ENCODE measurements at regions not wholly inside any gene's neighbourhood (a gene's known extent, or its start where the extent isn't known, plus 50 kb on each side); places are given as distances from the start of the nearest gene placed in this dataset.

- TF ChIP-seq ATF3 (IDR thresholded peaks at IDR 0.05; ENCODE audit: insufficient read depth, low read depth, low read length) (no peak), GABPA (IDR thresholded peaks at IDR 0.05; ENCODE audit: borderline replicate concordance, insufficient read depth, low read length) (no peak), SUZ12 (IDR thresholded peaks at IDR 0.05; ENCODE audit: low read length) (no peak), ZNF274 (IDR thresholded peaks at IDR 0.05; ENCODE audit: borderline replicate concordance, extremely low read depth, low read length) (no peak), FOSL1 (IDR thresholded peaks at IDR 0.05; ENCODE audit: insufficient read depth, low read depth, low read length) (no peak), POLR2A (IDR thresholded peaks at IDR 0.05; ENCODE audit: control extremely low read depth in 1 of 2, low read depth in 2 of 2, low read length in 2 of 2) (no peak)
- TF ChIP-seq, protein P1, sequence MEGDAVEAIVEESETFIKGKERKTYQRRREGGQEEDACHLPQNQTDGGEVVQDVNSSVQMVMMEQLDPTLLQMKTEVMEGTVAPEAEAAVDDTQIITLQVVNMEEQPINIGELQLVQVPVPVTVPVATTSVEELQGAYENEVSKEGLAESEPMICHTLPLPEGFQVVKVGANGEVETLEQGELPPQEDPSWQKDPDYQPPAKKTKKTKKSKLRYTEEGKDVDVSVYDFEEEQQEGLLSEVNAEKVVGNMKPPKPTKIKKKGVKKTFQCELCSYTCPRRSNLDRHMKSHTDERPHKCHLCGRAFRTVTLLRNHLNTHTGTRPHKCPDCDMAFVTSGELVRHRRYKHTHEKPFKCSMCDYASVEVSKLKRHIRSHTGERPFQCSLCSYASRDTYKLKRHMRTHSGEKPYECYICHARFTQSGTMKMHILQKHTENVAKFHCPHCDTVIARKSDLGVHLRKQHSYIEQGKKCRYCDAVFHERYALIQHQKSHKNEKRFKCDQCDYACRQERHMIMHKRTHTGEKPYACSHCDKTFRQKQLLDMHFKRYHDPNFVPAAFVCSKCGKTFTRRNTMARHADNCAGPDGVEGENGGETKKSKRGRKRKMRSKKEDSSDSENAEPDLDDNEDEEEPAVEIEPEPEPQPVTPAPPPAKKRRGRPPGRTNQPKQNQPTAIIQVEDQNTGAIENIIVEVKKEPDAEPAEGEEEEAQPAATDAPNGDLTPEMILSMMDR (IDR thresholded peaks at IDR 0.05; ENCODE audit: control extremely low read depth in 1 of 3, insufficient read depth in 1 of 3, low read depth in 1 of 3, low read length in 3 of 3) = no peak
- TF ChIP-seq, protein P2, sequence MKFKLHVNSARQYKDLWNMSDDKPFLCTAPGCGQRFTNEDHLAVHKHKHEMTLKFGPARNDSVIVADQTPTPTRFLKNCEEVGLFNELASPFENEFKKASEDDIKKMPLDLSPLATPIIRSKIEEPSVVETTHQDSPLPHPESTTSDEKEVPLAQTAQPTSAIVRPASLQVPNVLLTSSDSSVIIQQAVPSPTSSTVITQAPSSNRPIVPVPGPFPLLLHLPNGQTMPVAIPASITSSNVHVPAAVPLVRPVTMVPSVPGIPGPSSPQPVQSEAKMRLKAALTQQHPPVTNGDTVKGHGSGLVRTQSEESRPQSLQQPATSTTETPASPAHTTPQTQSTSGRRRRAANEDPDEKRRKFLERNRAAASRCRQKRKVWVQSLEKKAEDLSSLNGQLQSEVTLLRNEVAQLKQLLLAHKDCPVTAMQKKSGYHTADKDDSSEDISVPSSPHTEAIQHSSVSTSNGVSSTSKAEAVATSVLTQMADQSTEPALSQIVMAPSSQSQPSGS (IDR thresholded peaks at IDR 0.05; ENCODE audit: low read length) = no peak
These were observed 477.1 kb upstream of the SMC2 start for GRCh38 chr9:103617046-103617445.
